CD4-positive, alpha-beta T cell (primary cell): ENCODE measurements at regions not wholly inside any gene's neighbourhood (a gene's known extent, or its start where the extent isn't known, plus 50 kb on each side); places are given as distances from the start of the nearest gene placed in this dataset.

Source experiments
- ATAC-seq: fragments of 200-7000 bp; cut with Tn5 transposase; one replicate; pipeline ENCODE4 v1.10.0; 2022; ENCODE audit warnings: mild to moderate bottlenecking; ENCODE audit not compliant: poor library complexity
- CTCF ChIA-PET: fragments of 350-600 bp; sonication (Branson Sonifier 250); formaldehyde crosslinking; loops from one replicate; lab custom pipeline; 2021; ENCODE audit warnings: antibody characterized with exemption, inconsistent platforms; lab: Charles Lee
- POLR2A ChIA-PET: fragments of 350-600 bp; sonication (Branson Sonifier 250); formaldehyde crosslinking; loops from one replicate; lab custom pipeline; 2021; ENCODE audit warnings: antibody characterized with exemption, inconsistent platforms; lab: Charles Lee
- DNase-seq, 14 experiments: peaks; one replicate each; pipeline ENCODE4 v3.0.0-alpha.2; 2013 to 2020; ENCODE audit warnings: mixed read lengths in 2 of 14
- H3K27ac ChIP-seq, 2 donors: one replicate each; pipeline versions ENCODE4 v1.5.1 to v1.7.0; 2013; ENCODE audit warnings: low read length in 2 of 2, low read depth in 1 of 2, mild to moderate bottlenecking in 1 of 2
- H3K27me3 ChIP-seq, 2 experiments: 1 replicate in 1 of 2; 2 replicates in 1 of 2; pipeline versions ENCODE4 v1.6.1 to v1.7.0; 2013; ENCODE audit warnings: low read length in 2 of 2, control low read depth in 1 of 2, mild to moderate bottlenecking in 1 of 2, moderate library complexity in 1 of 2; ENCODE audit not compliant: insufficient read depth in 2 of 2, control insufficient read depth in 1 of 2
- H3K36me3 ChIP-seq: one replicate; pipeline ENCODE4 v1.6.1; 2013; ENCODE audit warnings: low read length, control low read depth; ENCODE audit not compliant: insufficient read depth
- H3K4me1 ChIP-seq: one replicate; pipeline ENCODE4 v1.6.1; 2013; ENCODE audit warnings: low read length, control low read depth; ENCODE audit not compliant: insufficient read depth
- H3K4me3 ChIP-seq: one replicate; pipeline ENCODE4 v1.5.1; 2013; ENCODE audit warnings: mild to moderate bottlenecking, low read length, moderate library complexity
- H3K9me3 ChIP-seq, 2 experiments: 1 replicate in 1 of 2; 2 replicates in 1 of 2; pipeline versions ENCODE4 v1.6.1 to v1.7.0; 2013; ENCODE audit warnings: low read length in 2 of 2, mild to moderate bottlenecking in 2 of 2, control low read depth in 1 of 2, moderate library complexity in 1 of 2; ENCODE audit not compliant: control insufficient read depth in 1 of 2, insufficient read depth in 1 of 2
- H3K27ac Mint-ChIP-seq: one replicate; pipeline ENCODE4 v1.8.0; 2020; ENCODE audit warnings: mixed read lengths
- H3K27me3 Mint-ChIP-seq: one replicate; pipeline ENCODE4 v1.8.0; 2021; ENCODE audit warnings: mixed read lengths
- H3K36me3 Mint-ChIP-seq: one replicate; pipeline ENCODE4 v1.8.0; 2021; ENCODE audit warnings: low read depth, mixed read lengths
- H3K4me1 Mint-ChIP-seq: one replicate; pipeline ENCODE4 v1.8.0; 2021; ENCODE audit warnings: low read depth, mixed read lengths
- H3K4me3 Mint-ChIP-seq: one replicate; pipeline ENCODE4 v1.8.0; 2020; ENCODE audit warnings: mild to moderate bottlenecking, mixed read lengths
- H3K9me3 Mint-ChIP-seq: one replicate; pipeline ENCODE4 v1.8.0; 2020; ENCODE audit warnings: mixed read lengths
- CTCF ChIP-seq: fragments of 200-600 bp; IDR thresholded peaks from one replicate; pipeline ENCODE4 v1.8.0; 2022; ENCODE audit warnings: antibody characterized with exemption, mild to moderate bottlenecking
- intact Hi-C, 2 experiments: fragments of 100-400 bp; cut with DNase I in 1 of 2; cut with micrococcal nuclease in 1 of 2; formaldehyde crosslinking; loops; one replicate each; pipeline versions ENCODE4 v1.15.1 to v1.9.0; 2023 to 2025; cut with DNase I, micrococcal nuclease

GRCh38 chr4:184553891-184554290, 79.5 kb upstream of the IRF2 start:
- Mint-ChIP-seq H3K36me3 (no peaks in the 10 kb centered on the region), H3K27ac (no peak overlapping the region), H3K27me3 (no peaks in the 10 kb centered on the region), H3K4me1 (no peaks in the 10 kb centered on the region), H3K9me3 (no peaks in the 10 kb centered on the region), H3K4me3 (no peak overlapping the region)
- H3K36me3 ChIP-seq, result no peaks in the 10 kb centered on the region
- intact Hi-C loops, result no loop called here
- no peaks in the 10 kb centered on the region for H3K27me3 ChIP-seq
- ATAC-seq (no peak), DNase-seq (no peak)
- ChIA-PET POLR2A (no interaction called here), CTCF (no interaction called here)
- H3K4me3 ChIP-seq, result no peak overlapping the region
- H3K9me3 ChIP-seq, result no peaks in the 10 kb centered on the region
- H3K27ac ChIP-seq, result no peak overlapping the region
- no peak for TF ChIP-seq CTCF
- no peaks in the 10 kb centered on the region for H3K4me1 ChIP-seq

DNA sequence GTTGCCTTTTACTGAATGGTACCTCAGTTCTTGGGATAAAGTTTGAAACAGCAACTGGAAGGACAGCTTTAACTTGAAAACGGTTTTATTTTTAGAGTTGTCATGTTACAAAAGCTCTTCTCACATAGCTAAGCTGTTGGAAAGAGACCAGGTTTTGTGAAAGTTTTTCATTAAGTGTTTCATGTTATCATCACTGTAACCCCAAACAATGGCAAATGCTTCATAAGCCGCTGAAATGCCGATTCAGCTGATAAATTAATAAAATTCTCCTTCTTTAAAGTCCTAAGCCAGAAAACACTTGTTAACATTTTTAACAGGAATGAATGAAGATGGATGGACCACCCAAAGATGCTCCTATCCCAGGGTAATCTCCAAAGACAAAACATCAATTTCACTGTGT, 76.1 kb upstream of the IRF2 start:
- H3K27ac ChIP-seq, result no peak overlapping the region
- H3K36me3 ChIP-seq, result no peaks in the 10 kb centered on the region
- no peaks in the 10 kb centered on the region for H3K9me3 ChIP-seq
- DNase-seq (no peak), ATAC-seq (no peak)
- POLR2A ChIA-PET, result interaction anchor here (1.0 to 1.6 kb wide), 3 partner anchors 13 to 287 kb away, joined by 3 to 5 read pairs (median 3); no protein-coding TSS in a partner anchor
- TF ChIP-seq CTCF, result no peak
- intact Hi-C loops, result no loop called here
- no peak overlapping the region for H3K4me3 ChIP-seq
- no peaks in the 10 kb centered on the region for H3K4me1 ChIP-seq
- CTCF ChIA-PET, result interaction anchor here (0.6 to 1.9 kb wide), 3 partner anchors 20 to 286 kb away, joined by 4 to 7 read pairs (median 4); no protein-coding TSS in a partner anchor
- no peak overlapping the region for H3K27ac Mint-ChIP-seq
- no peaks in the 10 kb centered on the region for H3K27me3 ChIP-seq
- no peaks in the 10 kb centered on the region for H3K36me3 Mint-ChIP-seq
- H3K4me3 Mint-ChIP-seq, result no peak overlapping the region
- H3K9me3 Mint-ChIP-seq, result no peaks in the 10 kb centered on the region
- H3K27me3 Mint-ChIP-seq, result no peaks in the 10 kb centered on the region
- H3K4me1 Mint-ChIP-seq, result peaks cover 7% of the 10 kb centered on the region

GRCh38 chr4:184548648-184549341, 74.4 kb upstream of the IRF2 start:
- peaks cover 7% of the 10 kb centered on the region for H3K4me1 Mint-ChIP-seq
- no peaks in the 10 kb centered on the region for H3K27me3 Mint-ChIP-seq
- ATAC-seq (no peak), DNase-seq (no peak)
- no peaks in the 10 kb centered on the region for H3K9me3 Mint-ChIP-seq
- Histone ChIP-seq H3K36me3 (no peaks in the 10 kb centered on the region), H3K4me1 (no peaks in the 10 kb centered on the region), H3K27me3 (no peaks in the 10 kb centered on the region), H3K27ac (no peak overlapping the region), H3K9me3 (no peaks in the 10 kb centered on the region), H3K4me3 (no peak overlapping the region)
- intact Hi-C loops, result no loop called here
- no peak for TF ChIP-seq CTCF
- H3K27ac Mint-ChIP-seq, result no peak overlapping the region
- no peak overlapping the region for H3K4me3 Mint-ChIP-seq
- ChIA-PET POLR2A (no interaction called here), CTCF (interaction anchor here (2.6 kb wide), 1 partner anchor 285 kb away, joined by 8 read pairs; no protein-coding TSS in a partner anchor)
- H3K36me3 Mint-ChIP-seq, result no peaks in the 10 kb centered on the region
